K562 (cell line): ENCODE measurements at regions not wholly inside any gene's neighbourhood (a gene's known extent, or its start where the extent isn't known, plus 50 kb on each side); places are given as distances from the start of the nearest gene placed in this dataset.

Source experiments
- ATAC-seq: fragments of 200-7000 bp; cut with Tn5 transposase; 3 replicates; pipeline ENCODE4 v1.9.1; 2020; ENCODE audit warnings: moderate library complexity
- BruUV-seq: library from RNA; stranded (reverse); fragments of 400-500 nt; replicated peaks from 2 replicates; lab custom pipeline; 2021; lab: Mats Ljungman, UMichigan
- CTCF ChIA-PET: fragments of 300-600 bp; formaldehyde crosslinking; extraction: SDS; loops from one replicate; lab custom pipeline; 2021; ENCODE audit warnings: low intra/inter-chr PET ratio; lab: Yijun Ruan, JAX
- POLR2A ChIA-PET: fragments of 300-600, 350-650 bp; sonication (Branson Sonifier 250); formaldehyde crosslinking; extraction: SDS; loops from one replicate; lab custom pipeline; 2021; ENCODE audit warnings: antibody characterized with exemption, inconsistent platforms; lab: Yijun Ruan, JAX
- DNase-seq, 4 experiments: peaks; one replicate each; pipeline versions ENCODE4 v3.0.0 to v3.0.0-alpha.2; 2011 to 2018; ENCODE audit warnings: low spot score in 3 of 4, mixed read lengths in 3 of 4; ENCODE audit errors: extremely low read depth in 1 of 4
- FAIRE-seq: peaks from 2 replicates; lab custom pipeline; 2011; peaks lifted over from hg19 to GRCh38; lab: Jason Lieb, UNC
- H2AFZ ChIP-seq: 2 replicates; pipeline ENCODE4 v1.6.0; 2011; ENCODE audit warnings: low read depth, low read length, control low read depth, inconsistent platforms
- H3K27ac ChIP-seq: fragments of 200-600 bp; 3 replicates; pipeline ENCODE4 v1.8.0; 2011; ENCODE audit warnings: low read depth, mild to moderate bottlenecking, control low read depth, inconsistent platforms, low read length, moderate library complexity, mixed read lengths; ENCODE audit errors: extremely low read depth
- H3K27me3 ChIP-seq, 2 experiments: fragments of 300-600 bp in 1 of 2; 2 replicates in 1 of 2; 3 replicates in 1 of 2; pipeline versions ENCODE4 v1.6.0 to v1.8.0; 2011; ENCODE audit warnings: inconsistent platforms in 2 of 2, low read length in 2 of 2, mild to moderate bottlenecking in 1 of 2, mixed read lengths in 1 of 2, moderate library complexity in 1 of 2; ENCODE audit not compliant: control insufficient read depth in 2 of 2, insufficient read depth in 2 of 2
- H3K36me3 ChIP-seq: fragments of 300-600 bp; 3 replicates; pipeline ENCODE4 v1.8.0; 2011; ENCODE audit warnings: mild to moderate bottlenecking, low read length, inconsistent platforms; ENCODE audit not compliant: control insufficient read depth, insufficient read depth
- H3K4me1 ChIP-seq, 2 experiments: fragments of 200-600 bp in 1 of 2; replicated peaks in 1 of 2; 2 replicates in 1 of 2; 3 replicates in 1 of 2; pipeline versions ENCODE4 v1.5.1 to v1.8.0; 2011; ENCODE audit warnings: inconsistent platforms in 2 of 2, low read length in 2 of 2, mild to moderate bottlenecking in 1 of 2, mixed read lengths in 1 of 2, moderate library complexity in 1 of 2; ENCODE audit not compliant: control insufficient read depth in 2 of 2, insufficient read depth in 2 of 2
- H3K4me2 ChIP-seq: 2 replicates; pipeline ENCODE4 v1.6.1; 2011; ENCODE audit warnings: low read length, control low read depth, inconsistent platforms, mixed read lengths; ENCODE audit not compliant: insufficient read depth
- H3K4me3 ChIP-seq: fragments of 200-600 bp; sonication (generic), shearing (Covaris generic); 2 replicates; pipeline ENCODE4 v1.5.1; 2016; ENCODE audit warnings: control low read depth, inconsistent platforms
- H3K79me2 ChIP-seq: fragments of 200-600 bp; 3 replicates; pipeline ENCODE4 v1.8.0; 2011; ENCODE audit warnings: low read length, inconsistent platforms; ENCODE audit not compliant: control insufficient read depth, insufficient read depth
- H3K9ac ChIP-seq, 2 experiments: 2 replicates each; pipeline versions ENCODE4 v1.6.0 to v1.6.1; 2011; ENCODE audit warnings: low read depth in 2 of 2, low read length in 2 of 2, control low read depth in 1 of 2, inconsistent platforms in 1 of 2, mild to moderate bottlenecking in 1 of 2, mixed read lengths in 1 of 2; ENCODE audit not compliant: insufficient read depth in 1 of 2
- H3K9me1 ChIP-seq: one replicate; pipeline ENCODE4 v1.6.0; 2011; ENCODE audit warnings: inconsistent platforms, mild to moderate bottlenecking, low read length, moderate library complexity; ENCODE audit not compliant: control insufficient read depth, insufficient read depth
- H3K9me3 ChIP-seq: replicated peaks from 2 replicates; pipeline ENCODE4 v1.5.1; 2011; ENCODE audit warnings: low read depth, low read length, inconsistent platforms; ENCODE audit not compliant: control insufficient read depth, insufficient read depth
- H4K20me1 ChIP-seq: replicated peaks from 2 replicates; pipeline ENCODE4 v1.6.1; 2011; ENCODE audit warnings: low read length, inconsistent platforms, mixed read lengths; ENCODE audit not compliant: control insufficient read depth, insufficient read depth
- HNRNPLL ChIP-seq: fragments of 200-400 bp; formaldehyde crosslinking; IDR thresholded peaks from 2 replicates; pipeline ENCODE4 v1.6.1; 2017; ENCODE audit warnings: low read length, low read depth, mild to moderate bottlenecking; ENCODE audit not compliant: poor library complexity, severe bottlenecking
- HNRNPUL1 ChIP-seq: fragments of 200-400 bp; formaldehyde crosslinking; IDR thresholded peaks from 2 replicates; pipeline ENCODE4 v1.6.1; 2017; ENCODE audit warnings: low read length
- RFX1 ChIP-seq: fragments of 450-650 bp; IDR thresholded peaks from 2 replicates; pipeline ENCODE4 v1.6.1; 2016; ENCODE audit warnings: mild to moderate bottlenecking, moderate library complexity
- TCF3 ChIP-seq: sonication (generic); formaldehyde crosslinking; IDR thresholded peaks from 2 replicates; pipeline ENCODE4 v1.4.0; 2020; ENCODE audit warnings: mild to moderate bottlenecking, missing genetic modification reagents
- THAP12 ChIP-seq: fragments of 250-450 bp; sonication (Bioruptor Pico); IDR thresholded peaks from 2 replicates; pipeline ENCODE4 v1.9.0; 2021; ENCODE audit warnings: mild to moderate bottlenecking, inconsistent platforms
- WGBS: fragments of 100-300 bp; shearing (Covaris generic); methylation state at CpG from one replicate; pipeline ENCODE4 v1.1.6; 2016; ENCODE audit warnings: low coverage, mixed read lengths; ENCODE audit not compliant: insufficient coverage; ENCODE audit errors: missing lambda C conversion rate; 5-methylcytosine and 5-hydroxymethylcytosine counted together
- in situ Hi-C: fragments of 300-500 bp; cut with MboI; formaldehyde crosslinking; loops from 4 replicates; pipeline ENCODE4 v1.15.0; 2018; ENCODE audit warnings: inconsistent platforms, mixed read lengths
- intact Hi-C: fragments of 100-400 bp; cut with micrococcal nuclease; formaldehyde crosslinking; loops from 2 replicates; pipeline ENCODE4 v1.14.2; 2022

- TF ChIP-seq TCF3 (CRISPR knock-in tag) (no peak), RFX1 (peak; percentile 87), THAP12 (no peak), HNRNPLL (no peak), HNRNPUL1 (no peak)
- Histone ChIP-seq H3K27me3 (no peaks in the 10 kb centered on the region), H3K9me3 (no peaks in the 10 kb centered on the region), H3K36me3 (no peaks in the 10 kb centered on the region), H3K4me3 (no peak overlapping the region), H2AFZ (peak overlapping the region; percentile 90; the same call in 1 of the 2 replicates), H3K9me1 (no peaks in the 10 kb centered on the region), H3K4me1 (peaks cover 24 to 52% of the 10 kb centered on the region in 2 experiments), H3K9ac (no peak overlapping the region), H3K4me2 (no peak overlapping the region), H4K20me1 (no peaks in the 10 kb centered on the region), H3K79me2 (no peaks in the 10 kb centered on the region), H3K27ac (no peak overlapping the region)
- no peak for FAIRE-seq
- ATAC-seq = no peak
- 56% methylated on average over 2 of the region's 2 CpGs for WGBS
- POLR2A ChIA-PET = interaction anchor here (1.0 to 1.5 kb wide), 4 partner anchors 9 to 13 kb away, joined by 3 to 5 read pairs (median 4); no protein-coding TSS in a partner anchor
- in situ Hi-C loops = no loop called here
- no peak for DNase-seq
- intact Hi-C loops = no loop called here
- CTCF ChIA-PET = no interaction called here
- BruUV-seq = no TSS peak
Measured at GRCh38 chr11:86187027-86187426, 57.5 kb upstream of the EED start.
